Activated T-helper 1 cell treated with anti-CD3 and anti-CD28 coated beads, Interleukin-2, amount 50 U/mL, for 16 hours (primary cell): ENCODE measurements at regions not wholly inside any gene's neighbourhood (a gene's known extent, or its start where the extent isn't known, plus 50 kb on each side); places are given as distances from the start of the nearest gene placed in this dataset.
"Not testable (repeated sequence)": the region's sequence is repeated elsewhere in the genome, so short reads cannot be mapped to it uniquely, and the experiment has no call there.

Experiments
- DNase-seq, 2 donors: peaks; one replicate each; pipeline ENCODE4 v3.0.0-alpha.2; 2020; ENCODE audit warnings: low read depth in 1 of 2, low spot score in 1 of 2

GRCh38 chr3:177795216-177795615, 597.9 kb upstream of the TBL1XR1 start:
- no peak for DNase-seq

GRCh38 chr3:177795859-177796258, 598.6 kb upstream of the TBL1XR1 start:
- no peak for DNase-seq

GRCh38 chr3:177800147-177800546, 602.9 kb upstream of the TBL1XR1 start:
- not testable (repeated sequence) for DNase-seq

- no peak for DNase-seq
Observed at GRCh38 chr3:177800561-177800960, 603.3 kb upstream of the TBL1XR1 start.

GRCh38 chr3:177802151-177802900, 605.0 kb upstream of the TBL1XR1 start:
- no peak for DNase-seq

- DNase-seq: no peak
Observed at GRCh38 chr3:177803500-177803899, 606.2 kb upstream of the TBL1XR1 start.

- DNase-seq: no peak
Observed at GRCh38 chr3:177804032-177804431, 606.8 kb upstream of the TBL1XR1 start.

GRCh38 chr3:177804646-177805045, 607.4 kb upstream of the TBL1XR1 start:
- no peak for DNase-seq

- DNase-seq: no peak
Observed at GRCh38 chr3:177807150-177807875, 610.0 kb upstream of the TBL1XR1 start.

GRCh38 chr3:177808928-177809478, 611.7 kb upstream of the TBL1XR1 start:
- not testable (repeated sequence) for DNase-seq

- DNase-seq: no peak
Observed at GRCh38 chr3:177810162-177810623, 612.9 kb upstream of the TBL1XR1 start.

- DNase-seq: no peak
Observed at GRCh38 chr3:177811112-177811511, 613.8 kb upstream of the TBL1XR1 start.

- DNase-seq: no peak
Observed at GRCh38 chr3:177811835-177812234, 614.6 kb upstream of the TBL1XR1 start.

- no peak for DNase-seq
Observed at GRCh38 chr3:177812492-177812891, 615.2 kb upstream of the TBL1XR1 start.

- DNase-seq: no peak
Observed at GRCh38 chr3:177813322-177813721, 616.0 kb upstream of the TBL1XR1 start.

- no peak for DNase-seq
Observed at GRCh38 chr3:177816667-177817208, 619.5 kb upstream of the TBL1XR1 start.

GRCh38 chr3:177817751-177818150, 620.5 kb upstream of the TBL1XR1 start:
- DNase-seq: no peak

- no peak for DNase-seq
Observed at GRCh38 chr3:177818712-177819240, 621.5 kb upstream of the TBL1XR1 start.

- no peak for DNase-seq
Observed at GRCh38 chr3:177820683-177821316, 623.5 kb upstream of the TBL1XR1 start.

- DNase-seq: no peak
Observed at GRCh38 chr3:177822681-177823096, 625.4 kb upstream of the TBL1XR1 start.

- no peak for DNase-seq
Observed at GRCh38 chr3:177823701-177824189, 626.5 kb upstream of the TBL1XR1 start.
